HG03066 (cell line): ENCODE measurements at regions not wholly inside any gene's neighbourhood (a gene's known extent, or its start where the extent isn't known, plus 50 kb on each side); places are given as distances from the start of the nearest gene placed in this dataset.

Source experiments
- ATAC-seq: cut with Tn5 transposase; IDR thresholded peaks from one replicate; pipeline ENCODE4 v1.9.1; 2021; ENCODE audit warnings: low read depth; ENCODE audit not compliant: unreplicated experiment

- ATAC-seq, result no peak
Measured at GRCh38 chr4:42327323-42327722, 70.0 kb upstream of the SHISA3 start.

- no peak for ATAC-seq
Measured at GRCh38 chr4:42328978-42329377, 68.3 kb upstream of the SHISA3 start.

- no peak for ATAC-seq
Measured at GRCh38 chr4:42329421-42329820, 67.9 kb upstream of the SHISA3 start.

- no peak for ATAC-seq
Measured at GRCh38 chr4:42330002-42330592, 67.2 kb upstream of the SHISA3 start.

- no peak for ATAC-seq
Measured at GRCh38 chr4:42331040-42331439, 66.2 kb upstream of the SHISA3 start.

- no peak for ATAC-seq
Measured at GRCh38 chr4:42331914-42332368, 65.3 kb upstream of the SHISA3 start.

GRCh38 chr4:42339935-42340406 is 57.3 kb upstream of the SHISA3 start:
- no peak for ATAC-seq

GRCh38 chr4:42341518-42342026 is 55.7 kb upstream of the SHISA3 start:
- no peak for ATAC-seq

GRCh38 chr4:42342459-42342858 is 54.8 kb upstream of the SHISA3 start:
- ATAC-seq, result no peak

GRCh38 chr4:42344309-42344708 is 53.0 kb upstream of the SHISA3 start:
- no peak for ATAC-seq

GRCh38 chr4:42344749-42345148 is 52.5 kb upstream of the SHISA3 start:
- no peak for ATAC-seq

GRCh38 chr4:42345962-42346544 is 51.2 kb upstream of the SHISA3 start:
- ATAC-seq, result no peak

GRCh38 chr4:42347076-42347475 is 50.2 kb upstream of the SHISA3 start:
- ATAC-seq, result no peak
